ENCODE measurements at regions not wholly inside any gene's neighbourhood (a gene's known extent, or its start where the extent isn't known, plus 50 kb on each side); places are given as distances from the start of the nearest gene placed in this dataset.

DNA sequence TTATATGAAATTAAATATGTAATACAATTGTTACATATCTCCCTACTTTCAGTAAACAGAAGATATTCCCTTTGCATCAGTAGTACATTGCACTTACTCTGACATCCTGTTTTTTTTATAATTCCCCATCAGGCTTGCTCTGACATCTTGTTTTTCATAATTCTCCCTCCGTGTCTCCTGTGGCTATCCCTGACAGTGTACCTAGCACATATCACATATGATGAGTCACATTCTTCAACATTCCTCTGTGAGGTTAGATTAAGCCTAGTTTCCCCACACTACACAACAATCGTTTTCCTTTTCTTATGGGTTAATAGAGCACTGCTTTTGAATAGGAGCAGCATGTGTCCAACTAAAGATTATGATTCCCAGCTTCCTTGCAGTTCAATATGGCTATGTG is 250.6 kb upstream of the NPVF start:
- DNase-seq (ENCODE audit: insufficient read length, low spot score) (no peak), FAIRE-seq (no peak)
- TF ChIP-seq, protein P1, sequence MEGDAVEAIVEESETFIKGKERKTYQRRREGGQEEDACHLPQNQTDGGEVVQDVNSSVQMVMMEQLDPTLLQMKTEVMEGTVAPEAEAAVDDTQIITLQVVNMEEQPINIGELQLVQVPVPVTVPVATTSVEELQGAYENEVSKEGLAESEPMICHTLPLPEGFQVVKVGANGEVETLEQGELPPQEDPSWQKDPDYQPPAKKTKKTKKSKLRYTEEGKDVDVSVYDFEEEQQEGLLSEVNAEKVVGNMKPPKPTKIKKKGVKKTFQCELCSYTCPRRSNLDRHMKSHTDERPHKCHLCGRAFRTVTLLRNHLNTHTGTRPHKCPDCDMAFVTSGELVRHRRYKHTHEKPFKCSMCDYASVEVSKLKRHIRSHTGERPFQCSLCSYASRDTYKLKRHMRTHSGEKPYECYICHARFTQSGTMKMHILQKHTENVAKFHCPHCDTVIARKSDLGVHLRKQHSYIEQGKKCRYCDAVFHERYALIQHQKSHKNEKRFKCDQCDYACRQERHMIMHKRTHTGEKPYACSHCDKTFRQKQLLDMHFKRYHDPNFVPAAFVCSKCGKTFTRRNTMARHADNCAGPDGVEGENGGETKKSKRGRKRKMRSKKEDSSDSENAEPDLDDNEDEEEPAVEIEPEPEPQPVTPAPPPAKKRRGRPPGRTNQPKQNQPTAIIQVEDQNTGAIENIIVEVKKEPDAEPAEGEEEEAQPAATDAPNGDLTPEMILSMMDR (IDR thresholded peaks at IDR 0.05; ENCODE audit: insufficient read depth, missing control alignments), result no peak

DNA sequence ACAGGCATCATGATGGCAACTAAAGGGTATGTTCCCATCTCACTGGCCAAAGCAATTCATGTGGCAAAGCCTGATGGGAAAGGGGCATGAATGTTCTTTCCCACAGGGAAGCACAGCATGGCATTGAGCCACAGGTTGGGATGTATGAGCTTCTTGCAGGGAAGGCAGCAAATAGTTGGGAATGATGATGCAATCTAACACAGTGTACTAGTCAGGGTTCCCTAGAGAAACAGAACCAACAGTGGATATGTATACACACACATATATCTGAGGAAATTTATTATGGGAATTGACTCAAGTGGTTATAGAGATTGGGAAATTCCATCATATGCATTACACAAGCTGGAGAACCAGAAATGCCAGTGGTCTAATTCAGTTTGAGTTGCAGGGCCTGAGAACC is 253.6 kb upstream of the NPVF start:
- FAIRE-seq, result no peak
- TF ChIP-seq, protein P1 (IDR thresholded peaks at IDR 0.05; ENCODE audit: insufficient read depth, missing control alignments), result no peak
- no peak for DNase-seq (ENCODE audit: insufficient read length, low spot score)

DNA sequence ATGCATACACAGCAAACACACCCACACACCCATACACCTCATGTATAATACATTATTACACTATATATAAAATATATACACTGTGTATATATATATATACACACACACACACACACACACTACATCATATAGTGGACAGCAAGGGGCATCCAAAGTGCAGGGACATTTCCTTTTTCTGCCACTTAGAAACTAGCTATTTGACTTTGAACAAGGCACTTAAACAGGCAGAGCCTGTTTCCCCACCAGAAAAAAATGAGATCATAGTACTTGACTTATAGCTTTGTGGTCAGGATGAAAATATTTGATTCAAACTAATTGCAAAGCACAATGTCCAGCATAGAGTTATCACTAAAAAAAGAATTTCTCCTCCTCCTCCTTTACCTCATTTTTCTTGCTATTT is 254.3 kb upstream of the NPVF start:
- DNase-seq (ENCODE audit: insufficient read length, low spot score) (no peak), FAIRE-seq (no peak)
- TF ChIP-seq, protein P1 (IDR thresholded peaks at IDR 0.05; ENCODE audit: insufficient read depth, missing control alignments), result no peak

DNA sequence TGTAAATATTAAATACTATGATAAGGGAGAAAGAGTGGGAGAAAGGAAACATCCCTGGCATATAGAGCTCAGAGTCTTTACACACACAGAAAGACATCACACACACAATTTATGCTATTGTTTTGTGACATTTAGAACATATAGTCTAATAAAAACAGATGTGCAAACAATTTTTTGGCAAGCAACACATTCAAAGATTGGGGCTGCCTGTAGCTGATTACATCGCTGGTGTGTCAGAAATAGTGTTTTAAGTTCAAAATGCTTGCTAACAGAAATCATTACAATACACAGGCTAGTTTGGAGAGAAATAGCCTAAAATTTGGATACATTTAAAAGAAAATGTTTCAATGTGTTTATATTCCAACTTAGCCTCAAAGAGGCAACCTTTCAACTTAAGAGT is 256.7 kb upstream of the NPVF start:
- no peak for DNase-seq (ENCODE audit: insufficient read length, low spot score)
- no peak for FAIRE-seq

DNA sequence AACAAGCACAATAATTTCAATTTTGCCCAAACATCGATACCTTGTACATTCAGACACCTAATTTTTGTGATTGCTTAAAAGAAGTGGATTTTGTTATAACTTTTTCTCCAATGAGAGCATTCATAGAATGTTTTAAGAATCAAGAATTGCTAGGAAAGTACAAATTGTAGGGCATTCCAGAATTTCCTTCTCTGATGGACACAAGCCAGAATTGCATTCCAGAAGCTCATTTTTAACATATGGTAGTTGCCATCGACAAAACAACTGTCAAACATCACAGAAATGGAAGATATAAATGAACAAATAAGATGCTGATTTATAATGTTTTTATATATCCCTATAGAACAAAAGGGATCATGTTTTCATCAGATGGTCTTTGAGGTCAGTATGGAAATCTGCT is 258.4 kb upstream of the NPVF start:
- DNase-seq (ENCODE audit: insufficient read length, low spot score) (no peak), FAIRE-seq (no peak)
- TF ChIP-seq, protein P1 (IDR thresholded peaks at IDR 0.05; ENCODE audit: insufficient read depth, missing control alignments), result no peak

More for the DNA sequence above, 256.7 kb upstream of the NPVF start:
- TF ChIP-seq, protein P1 (IDR thresholded peaks at IDR 0.05; ENCODE audit: insufficient read depth, missing control alignments), result no peak

DNA sequence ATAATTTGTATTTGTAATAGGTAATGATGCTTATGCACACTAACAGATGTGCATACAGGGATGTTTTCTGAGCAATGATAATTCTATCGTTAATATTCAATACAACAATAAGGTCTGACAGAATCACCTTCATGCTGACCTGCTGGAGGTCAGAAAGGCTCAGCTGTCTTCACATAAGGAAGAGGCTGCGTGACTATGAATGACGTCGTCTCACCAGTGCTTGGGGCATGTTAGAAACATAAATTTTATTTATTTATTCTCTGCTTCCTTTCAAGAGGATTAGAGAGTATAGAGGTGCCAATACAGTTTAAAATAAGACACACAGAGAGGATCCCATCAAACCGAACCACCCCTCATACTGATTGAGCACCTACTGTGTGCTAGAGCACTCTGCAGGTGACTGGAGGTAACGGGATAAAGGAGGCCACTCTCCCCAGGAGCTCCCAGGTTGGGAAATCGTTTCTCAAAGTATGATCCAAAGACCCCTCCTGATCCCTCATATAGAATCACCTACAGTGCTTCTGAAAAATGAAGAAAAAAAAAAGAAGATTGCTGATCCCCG is 265.6 kb upstream of the NPVF start:
- TF ChIP-seq, protein P1 (IDR thresholded peaks at IDR 0.05; ENCODE audit: insufficient read depth, missing control alignments), result no peak
- FAIRE-seq, result no peak

DNA sequence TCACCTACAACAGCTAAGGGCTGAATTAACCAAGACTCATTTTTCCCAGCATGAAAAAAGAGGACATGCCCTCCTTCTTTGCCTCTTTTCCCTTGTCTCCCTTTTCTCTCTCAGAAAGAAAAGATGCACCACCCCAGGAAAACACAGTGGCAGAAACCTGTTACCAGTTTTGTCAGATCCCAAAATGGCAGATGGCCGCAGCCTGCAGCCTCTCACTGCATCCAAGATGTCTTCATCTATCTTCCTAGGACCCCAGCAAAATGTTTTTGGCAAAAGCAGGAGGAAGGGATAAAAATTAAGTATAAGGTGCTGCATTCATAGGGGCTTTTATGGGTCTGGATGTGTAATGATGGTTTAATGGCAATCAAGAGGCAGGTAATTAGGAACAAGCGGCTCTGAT is 266.6 kb upstream of the NPVF start:
- DNase-seq (ENCODE audit: insufficient read length, low spot score) (no peak), FAIRE-seq (no peak)
- TF ChIP-seq, protein P1 (IDR thresholded peaks at IDR 0.05; ENCODE audit: insufficient read depth, missing control alignments), result no peak

More for the DNA sequence above, 265.6 kb upstream of the NPVF start:
- DNase-seq (ENCODE audit: insufficient read length, low spot score), result no peak

Measured in D721Med (cell line).